Prostate gland (tissue), 2 donors: ENCODE measurements at regions not wholly inside any gene's neighbourhood (a gene's known extent, or its start where the extent isn't known, plus 50 kb on each side); places are given as distances from the start of the nearest gene placed in this dataset.

Experiments used
- DNase-seq: peaks from one replicate; pipeline ENCODE4 v3.0.0-alpha.2; 2019; ENCODE audit warnings: low spot score
- H3K27ac ChIP-seq, 2 donors: fragments of 200-600 bp; sonication (generic); 2 replicates each; pipeline ENCODE4 v1.5.1; 2017 to 2019
- H3K27me3 ChIP-seq: fragments of 200-600 bp; sonication (generic); replicated peaks from 2 replicates; pipeline ENCODE4 v1.5.1; 2019; ENCODE audit not compliant: insufficient read depth
- H3K36me3 ChIP-seq, 2 donors: fragments of 200-600 bp; sonication (generic); 1 replicate in 1 of 2; 2 replicates in 1 of 2; pipeline versions ENCODE4 v1.5.1 to v1.8.1; 2017 to 2019
- H3K4me1 ChIP-seq: fragments of 200-600 bp; sonication (generic); replicated peaks from 2 replicates; pipeline ENCODE4 v1.5.1; 2019
- H3K4me3 ChIP-seq, 2 donors: fragments of 200-600 bp; sonication (generic); 2 replicates each; pipeline ENCODE4 v1.5.1; 2017 to 2019
- H3K9me3 ChIP-seq: fragments of 200-600 bp; sonication (generic); 2 replicates; pipeline ENCODE4 v1.5.1; 2017
- CTCF ChIP-seq, 4 experiments: fragments of 200-600 bp in 2 of 4; fragments of 450-650 bp in 2 of 4; sonication (generic) in 2 of 4; IDR thresholded peaks; 1 replicate in 3 of 4; 2 replicates in 1 of 4; pipeline ENCODE4 v1.5.1; 2016 to 2019; ENCODE audit warnings: antibody characterized with exemption in 4 of 4, mild to moderate bottlenecking in 2 of 4, moderate library complexity in 2 of 4
- POLR2A ChIP-seq: fragments of 450-650 bp; IDR thresholded peaks from one replicate; pipeline ENCODE4 v1.6.1; 2016; ENCODE audit warnings: antibody characterized with exemption, mild to moderate bottlenecking
- POLR2AphosphoS5 ChIP-seq: sonication (generic); formaldehyde crosslinking; IDR thresholded peaks from one replicate; pipeline ENCODE4 v1.6.1; 2017; ENCODE audit warnings: antibody characterized with exemption
- WGBS: methylation state at CpG from one replicate; pipeline ENCODE4 v1.1.5; 2018; 5-methylcytosine and 5-hydroxymethylcytosine counted together
- intact Hi-C: fragments of 100-400 bp; cut with DNase I; formaldehyde crosslinking; loops from one replicate; pipeline ENCODE4 v1.14.2; 2022

- Histone ChIP-seq H3K4me3 (no peak overlapping the region), H3K36me3 (no peaks in the 10 kb centered on the region), H3K9me3 (no peaks in the 10 kb centered on the region), H3K4me1 (no peaks in the 10 kb centered on the region), H3K27ac (no peak overlapping the region), H3K27me3 (no peaks in the 10 kb centered on the region)
- WGBS = 24% methylated on average over 4 of the region's 4 CpGs
- intact Hi-C loops = no loop called here
- TF ChIP-seq CTCF (IDR thresholded peaks at IDR 0.05) (no peak), POLR2AphosphoS5 (peak; percentile 9)
- no peak for DNase-seq
Observed at GRCh38 chr6:10268111-10268510, 146.8 kb downstream of the TFAP2A start.

GRCh38 chr6:10266462-10266861 lies 148.4 kb downstream of the TFAP2A start:
- no peaks in the 10 kb centered on the region for H3K4me1 ChIP-seq
- no peak overlapping the region for H3K4me3 ChIP-seq
- no peak overlapping the region for H3K27ac ChIP-seq
- H3K27me3 ChIP-seq = no peaks in the 10 kb centered on the region
- TF ChIP-seq CTCF (IDR thresholded peaks at IDR 0.05) = no peak
- no peak for TF ChIP-seq POLR2A
- no peak for TF ChIP-seq POLR2AphosphoS5
- DNase-seq = no peak
- H3K9me3 ChIP-seq = no peaks in the 10 kb centered on the region
- intact Hi-C loops = no loop called here
- 83% methylated on average over 4 of the region's 4 CpGs for WGBS
- no peaks in the 10 kb centered on the region for H3K36me3 ChIP-seq

GRCh38 chr6:10266061-10266460 lies 148.8 kb downstream of the TFAP2A start:
- Histone ChIP-seq H3K4me3 (no peak overlapping the region), H3K36me3 (no peaks in the 10 kb centered on the region), H3K27ac (no peak overlapping the region), H3K27me3 (no peaks in the 10 kb centered on the region), H3K4me1 (no peaks in the 10 kb centered on the region), H3K9me3 (no peaks in the 10 kb centered on the region)
- DNase-seq = no peak
- WGBS = 84% methylated on average over 2 of the region's 2 CpGs
- intact Hi-C loops = no loop called here
- no peak for TF ChIP-seq POLR2A
- TF ChIP-seq POLR2AphosphoS5 = no peak
- no peak for TF ChIP-seq CTCF (IDR thresholded peaks at IDR 0.05)

GRCh38 chr6:10262505-10262904 lies 152.4 kb downstream of the TFAP2A start:
- no peaks in the 10 kb centered on the region for H3K9me3 ChIP-seq
- no peak for DNase-seq
- no peaks in the 10 kb centered on the region for H3K27me3 ChIP-seq
- intact Hi-C loops = no loop called here
- H3K4me1 ChIP-seq = no peaks in the 10 kb centered on the region
- TF ChIP-seq CTCF (IDR thresholded peaks at IDR 0.05) (no peak), POLR2A (no peak), POLR2AphosphoS5 (no peak)
- WGBS = 98% methylated on average over 2 of the region's 2 CpGs
- no peaks in the 10 kb centered on the region for H3K36me3 ChIP-seq
- H3K4me3 ChIP-seq = no peak overlapping the region
- H3K27ac ChIP-seq = no peak overlapping the region

- H3K4me3 ChIP-seq = no peak overlapping the region
- H3K36me3 ChIP-seq = no peaks in the 10 kb centered on the region
- DNase-seq = no peak
- H3K9me3 ChIP-seq = no peaks in the 10 kb centered on the region
- 63% methylated on average over 3 of the region's 3 CpGs for WGBS
- H3K27ac ChIP-seq = no peak overlapping the region
- TF ChIP-seq POLR2A (no peak), CTCF (IDR thresholded peaks at IDR 0.05) (no peak), POLR2AphosphoS5 (no peak)
- no peaks in the 10 kb centered on the region for H3K4me1 ChIP-seq
- intact Hi-C loops = no loop called here
- no peaks in the 10 kb centered on the region for H3K27me3 ChIP-seq
Observed at GRCh38 chr6:10259671-10260070, 155.2 kb downstream of the TFAP2A start.
